Karpas-422 (cell line): ENCODE measurements at regions not wholly inside any gene's neighbourhood (a gene's known extent, or its start where the extent isn't known, plus 50 kb on each side); places are given as distances from the start of the nearest gene placed in this dataset.

Experiments
- DNase-seq: peaks from one replicate; pipeline ENCODE4 v3.0.0-alpha.2; 2015
- H2AFZ ChIP-seq: fragments of 200-600 bp; sonication (generic); 2 replicates; pipeline ENCODE4 v1.6.1; 2014; ENCODE audit warnings: antibody characterized with exemption, low read length, mixed read lengths
- H3K27ac ChIP-seq: fragments of 200-600 bp; sonication (generic); 2 replicates; pipeline ENCODE4 v1.5.1; 2014; ENCODE audit warnings: mild to moderate bottlenecking, low read length, moderate library complexity
- H3K27me3 ChIP-seq: fragments of 200-600 bp; sonication (generic); 2 replicates; pipeline ENCODE4 v1.6.1; 2014; ENCODE audit warnings: low read length, mixed read lengths
- H3K36me3 ChIP-seq: fragments of 200-600 bp; sonication (generic); 2 replicates; pipeline ENCODE4 v1.6.1; 2014; ENCODE audit warnings: low read length, mixed read lengths; ENCODE audit not compliant: insufficient read depth
- H3K4me1 ChIP-seq: fragments of 200-600 bp; sonication (generic); 2 replicates; pipeline ENCODE4 v1.6.1; 2014; ENCODE audit warnings: mild to moderate bottlenecking, low read length, mixed read lengths
- H3K4me2 ChIP-seq: fragments of 200-600 bp; sonication (generic); 2 replicates; pipeline ENCODE4 v1.6.1; 2014; ENCODE audit warnings: low read length, low read depth, mild to moderate bottlenecking; ENCODE audit not compliant: poor library complexity, severe bottlenecking
- H3K4me3 ChIP-seq: fragments of 200-600 bp; sonication (generic); 2 replicates; pipeline ENCODE4 v1.5.1; 2014; ENCODE audit warnings: mild to moderate bottlenecking, antibody characterized with exemption, low read length, mixed read lengths
- H3K79me2 ChIP-seq: fragments of 200-600 bp; sonication (generic); 2 replicates; pipeline ENCODE4 v1.6.1; 2014; ENCODE audit warnings: mild to moderate bottlenecking, low read length, mixed read lengths
- H3K9ac ChIP-seq: fragments of 200-600 bp; sonication (generic); 2 replicates; pipeline ENCODE4 v1.6.0; 2014; ENCODE audit warnings: low read length
- H3K9me2 ChIP-seq: fragments of 200-600 bp; sonication (generic), shearing (Covaris generic); replicated peaks from 2 replicates; pipeline ENCODE4 v1.6.0; 2014; ENCODE audit warnings: mild to moderate bottlenecking, low read length, moderate library complexity; ENCODE audit not compliant: insufficient read depth
- H3K9me3 ChIP-seq: fragments of 300-700, 200-600 bp; sonication (generic); 2 replicates; pipeline ENCODE4 v1.6.1; 2014; ENCODE audit warnings: low read length, mixed read lengths
- H4K20me1 ChIP-seq: fragments of 200-600 bp; sonication (generic); 2 replicates; pipeline ENCODE4 v1.6.1; 2014; ENCODE audit warnings: mild to moderate bottlenecking, antibody characterized with exemption, low read length, low read depth; ENCODE audit not compliant: insufficient read depth

DNA sequence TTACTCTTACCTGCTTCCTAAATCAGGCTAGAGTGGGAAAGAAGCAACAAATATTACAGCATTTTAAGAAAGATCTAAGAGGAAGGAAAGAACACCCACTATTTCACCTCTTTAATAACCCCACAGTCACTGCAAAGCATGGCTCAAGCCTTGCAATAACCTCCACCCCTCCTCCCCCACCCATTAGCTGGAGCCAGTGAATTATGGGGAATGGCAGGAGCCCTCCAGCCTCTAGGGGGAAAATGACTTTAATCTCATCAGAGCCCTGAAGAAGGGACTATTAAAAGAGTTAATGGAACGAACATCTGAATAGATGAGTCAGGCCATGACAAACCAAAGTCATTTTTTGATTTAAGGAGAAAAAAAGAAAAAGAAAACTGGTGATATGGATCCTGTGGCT lies 630.7 kb upstream of the PLXNA2 start:
- no peaks in the 10 kb centered on the region for H3K27me3 ChIP-seq
- H3K4me1 ChIP-seq: no peaks in the 10 kb centered on the region
- no peak overlapping the region for H3K4me2 ChIP-seq
- no peak overlapping the region for H2AFZ ChIP-seq
- no peaks in the 10 kb centered on the region for H4K20me1 ChIP-seq
- no peak overlapping the region for H3K4me3 ChIP-seq
- no peaks in the 10 kb centered on the region for H3K9me3 ChIP-seq
- H3K36me3 ChIP-seq: no peaks in the 10 kb centered on the region
- no peak for DNase-seq
- no peak overlapping the region for H3K27ac ChIP-seq
- no peaks in the 10 kb centered on the region for H3K9me2 ChIP-seq
- no peak overlapping the region for H3K9ac ChIP-seq
- H3K79me2 ChIP-seq: no peaks in the 10 kb centered on the region

DNA sequence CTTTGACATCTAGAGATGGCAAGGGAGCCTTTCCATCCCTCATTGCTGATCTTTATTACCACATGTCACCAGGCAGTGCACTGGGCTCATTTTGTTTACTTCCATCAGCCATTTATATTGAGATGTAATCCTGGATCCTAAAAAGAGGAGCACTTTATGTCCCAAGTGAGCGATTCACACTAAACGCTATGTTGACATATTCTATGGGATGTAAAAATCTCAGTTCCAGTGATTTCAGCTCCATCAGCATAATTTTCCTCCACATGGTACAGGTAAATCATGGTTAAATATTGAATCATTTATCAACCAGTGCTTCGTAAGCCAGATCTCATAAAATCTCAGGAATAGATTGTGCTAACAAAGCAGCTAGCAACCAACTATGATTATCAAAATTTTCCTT lies 634.8 kb upstream of the PLXNA2 start:
- H3K4me3 ChIP-seq: no peak overlapping the region
- H3K9me3 ChIP-seq: no peaks in the 10 kb centered on the region

DNA sequence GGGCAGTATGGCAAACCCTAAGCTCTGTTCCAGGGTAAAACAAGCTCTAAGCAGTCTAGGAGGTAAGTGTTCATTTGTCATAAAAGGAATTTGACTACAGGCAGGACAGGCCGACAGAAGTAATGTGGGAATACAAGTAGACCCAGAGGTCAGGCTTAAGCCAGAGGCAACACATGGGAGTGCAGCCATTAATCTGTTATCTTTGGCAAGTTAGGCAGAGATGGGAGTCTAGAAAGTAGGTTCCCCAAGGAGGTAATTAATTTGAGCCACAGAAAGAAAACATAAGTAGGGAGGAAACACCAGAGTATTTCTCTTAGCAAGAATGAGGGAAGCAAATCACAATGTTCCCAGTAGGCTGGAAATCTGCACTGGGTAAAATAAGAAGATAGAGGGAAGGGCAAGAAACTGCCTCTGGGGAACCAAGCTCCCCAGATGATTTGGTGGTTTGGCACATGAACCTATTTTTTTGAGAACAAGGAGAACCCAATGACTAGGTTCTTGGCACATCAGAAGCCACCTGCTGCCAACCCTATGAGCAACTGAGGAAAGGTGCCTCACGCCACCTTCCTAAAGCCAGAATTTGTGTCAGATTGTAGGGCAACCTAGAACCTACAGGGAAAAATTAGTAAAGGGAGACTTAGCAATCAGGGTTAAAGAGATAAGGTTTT lies 636.4 kb upstream of the PLXNA2 start:
- no peaks in the 10 kb centered on the region for H3K79me2 ChIP-seq
- DNase-seq: no peak
- H4K20me1 ChIP-seq: no peaks in the 10 kb centered on the region
- no peaks in the 10 kb centered on the region for H3K36me3 ChIP-seq
- H3K4me1 ChIP-seq: no peaks in the 10 kb centered on the region
- H3K9ac ChIP-seq: no peak overlapping the region
- H3K27ac ChIP-seq: no peak overlapping the region
- no peak overlapping the region for H2AFZ ChIP-seq
- H3K9me3 ChIP-seq: no peaks in the 10 kb centered on the region
- no peak overlapping the region for H3K4me2 ChIP-seq
- H3K9me2 ChIP-seq: no peaks in the 10 kb centered on the region
- no peak overlapping the region for H3K4me3 ChIP-seq
- no peaks in the 10 kb centered on the region for H3K27me3 ChIP-seq

More for the DNA sequence above, 634.8 kb upstream of the PLXNA2 start:
- no peaks in the 10 kb centered on the region for H3K79me2 ChIP-seq
- no peak overlapping the region for H2AFZ ChIP-seq
- no peaks in the 10 kb centered on the region for H3K9me2 ChIP-seq
- no peak overlapping the region for H3K27ac ChIP-seq
- H4K20me1 ChIP-seq: no peaks in the 10 kb centered on the region
- DNase-seq: no peak
- no peaks in the 10 kb centered on the region for H3K27me3 ChIP-seq
- H3K36me3 ChIP-seq: no peaks in the 10 kb centered on the region
- H3K4me2 ChIP-seq: no peak overlapping the region
- H3K4me1 ChIP-seq: no peaks in the 10 kb centered on the region
- H3K9ac ChIP-seq: no peak overlapping the region

DNA sequence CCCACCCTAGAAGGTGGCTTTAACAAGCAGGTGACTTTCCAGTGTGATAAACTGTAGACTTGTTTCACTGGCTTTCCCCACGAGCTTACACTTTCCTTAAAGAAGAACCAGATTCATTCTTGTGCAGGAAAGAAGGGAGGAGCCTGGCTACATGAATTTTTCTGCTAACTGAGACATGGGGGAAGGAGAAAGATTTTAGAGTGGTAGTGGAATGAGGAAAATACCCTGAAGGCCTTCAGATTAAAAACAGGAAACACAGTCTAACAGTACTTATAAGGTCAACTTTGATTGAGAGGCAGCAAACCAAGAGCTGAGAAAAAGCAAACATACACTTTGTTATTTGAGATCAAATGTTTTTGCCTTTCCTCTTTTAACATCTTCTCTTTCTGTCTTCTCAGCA lies 640.9 kb upstream of the PLXNA2 start:
- H3K4me1 ChIP-seq: no peaks in the 10 kb centered on the region
- no peak for DNase-seq
- no peaks in the 10 kb centered on the region for H3K79me2 ChIP-seq
- no peak overlapping the region for H3K9ac ChIP-seq
- no peaks in the 10 kb centered on the region for H3K9me2 ChIP-seq
- no peak overlapping the region for H3K27ac ChIP-seq
- H4K20me1 ChIP-seq: no peaks in the 10 kb centered on the region
- no peak overlapping the region for H2AFZ ChIP-seq
- no peaks in the 10 kb centered on the region for H3K36me3 ChIP-seq
- no peaks in the 10 kb centered on the region for H3K27me3 ChIP-seq
- no peaks in the 10 kb centered on the region for H3K9me3 ChIP-seq
- no peak overlapping the region for H3K4me3 ChIP-seq
- H3K4me2 ChIP-seq: no peak overlapping the region

DNA sequence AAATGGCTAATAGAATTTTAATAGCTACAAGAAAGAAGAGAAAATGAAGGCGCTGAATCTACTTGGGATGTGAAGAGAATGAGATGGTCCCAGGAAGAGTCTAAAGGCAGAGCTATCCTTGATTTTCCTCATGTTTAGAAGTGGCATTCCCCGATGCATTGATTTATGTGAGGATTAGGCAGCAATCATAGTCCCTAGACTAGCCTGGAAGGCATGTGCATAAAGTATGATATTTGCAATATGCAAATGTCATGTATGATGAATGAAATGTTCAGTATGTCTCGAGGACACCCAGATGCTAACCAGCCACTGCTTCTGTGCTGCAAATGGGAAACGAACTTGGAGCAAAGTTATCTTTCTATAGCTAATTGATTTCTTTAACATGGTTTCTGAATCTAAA lies 641.5 kb upstream of the PLXNA2 start:
- H3K4me2 ChIP-seq: no peak overlapping the region
- no peaks in the 10 kb centered on the region for H3K4me1 ChIP-seq
- no peak overlapping the region for H3K27ac ChIP-seq
- H3K9me2 ChIP-seq: no peaks in the 10 kb centered on the region
- no peak overlapping the region for H3K9ac ChIP-seq
- H4K20me1 ChIP-seq: no peaks in the 10 kb centered on the region
- H3K27me3 ChIP-seq: no peaks in the 10 kb centered on the region
- no peaks in the 10 kb centered on the region for H3K36me3 ChIP-seq
- H2AFZ ChIP-seq: no peak overlapping the region
- no peaks in the 10 kb centered on the region for H3K79me2 ChIP-seq
- no peak for DNase-seq
- H3K9me3 ChIP-seq: no peaks in the 10 kb centered on the region
- H3K4me3 ChIP-seq: no peak overlapping the region

DNA sequence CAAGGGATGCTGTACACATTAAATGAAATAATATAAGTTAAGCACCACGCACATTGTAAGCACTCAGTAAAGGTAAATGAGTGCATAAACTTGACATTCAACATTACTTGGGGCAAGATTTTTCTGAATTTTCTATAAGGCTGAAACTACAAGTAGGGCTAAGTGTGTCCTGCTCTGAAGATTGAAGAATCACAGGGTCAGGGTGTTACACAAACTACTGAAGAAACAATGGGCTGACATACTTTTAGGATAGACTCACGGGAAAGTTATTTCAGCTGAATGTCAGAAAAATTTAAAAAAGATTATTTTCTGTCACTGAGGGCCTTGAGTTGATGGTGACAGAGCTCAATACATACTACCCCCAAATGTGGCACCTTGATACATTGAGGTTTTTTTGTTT lies 644.2 kb upstream of the PLXNA2 start:
- Histone ChIP-seq H3K4me2 (no peak overlapping the region), H3K36me3 (no peaks in the 10 kb centered on the region), H3K9ac (no peak overlapping the region), H3K79me2 (no peaks in the 10 kb centered on the region), H2AFZ (no peak overlapping the region), H3K27me3 (no peaks in the 10 kb centered on the region), H3K9me3 (no peaks in the 10 kb centered on the region), H3K4me1 (no peaks in the 10 kb centered on the region), H3K27ac (no peak overlapping the region), H3K9me2 (no peaks in the 10 kb centered on the region), H4K20me1 (no peaks in the 10 kb centered on the region), H3K4me3 (no peak overlapping the region)
- no peak for DNase-seq

DNA sequence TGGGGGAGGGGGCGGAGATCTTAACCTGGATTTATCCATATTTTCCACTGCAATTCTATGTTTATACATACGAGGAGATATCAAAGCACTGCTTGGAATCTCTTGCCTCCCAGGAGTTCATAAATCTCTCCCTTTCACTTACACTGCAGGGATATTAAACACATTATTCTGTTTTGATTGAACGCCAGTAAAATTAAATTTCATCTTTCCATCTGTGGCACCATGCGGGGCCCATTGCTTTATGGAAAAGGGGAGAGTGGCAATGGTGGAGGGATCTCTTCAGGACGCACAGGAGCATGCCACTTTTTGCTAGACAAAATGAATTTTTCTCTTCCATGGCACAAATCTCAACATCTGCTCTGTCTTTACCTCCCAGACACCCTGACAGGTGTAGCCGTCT lies 648.0 kb upstream of the PLXNA2 start:
- H3K9ac ChIP-seq: no peak overlapping the region
- no peak overlapping the region for H3K4me3 ChIP-seq
- H4K20me1 ChIP-seq: no peaks in the 10 kb centered on the region
- H3K9me2 ChIP-seq: no peaks in the 10 kb centered on the region
- H2AFZ ChIP-seq: no peak overlapping the region
- H3K27ac ChIP-seq: no peak overlapping the region
- no peaks in the 10 kb centered on the region for H3K79me2 ChIP-seq
- no peaks in the 10 kb centered on the region for H3K36me3 ChIP-seq
- H3K4me1 ChIP-seq: no peaks in the 10 kb centered on the region
- no peak overlapping the region for H3K4me2 ChIP-seq
- H3K27me3 ChIP-seq: no peaks in the 10 kb centered on the region
- no peaks in the 10 kb centered on the region for H3K9me3 ChIP-seq
- no peak for DNase-seq

DNA sequence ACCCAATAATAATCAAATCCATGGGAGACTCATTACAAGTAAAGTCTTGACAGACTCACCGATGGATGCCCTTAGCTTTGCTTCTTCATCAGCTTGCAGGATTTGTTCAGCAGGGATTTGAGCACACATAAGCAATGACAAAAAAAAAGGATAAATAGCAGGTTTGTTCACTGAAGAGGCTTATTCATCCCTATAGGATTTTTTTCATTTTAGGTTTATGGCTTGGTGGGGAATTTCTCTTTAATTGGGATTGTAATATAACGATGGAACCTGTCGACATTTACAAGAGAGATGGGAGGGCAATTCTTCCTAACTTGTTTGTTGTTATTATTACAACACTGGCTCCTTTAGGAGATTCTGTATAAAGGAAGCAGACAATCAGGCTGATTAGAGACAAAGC lies 649.1 kb upstream of the PLXNA2 start:
- no peak for DNase-seq
- Histone ChIP-seq H4K20me1 (no peaks in the 10 kb centered on the region), H3K9ac (no peak overlapping the region), H3K79me2 (no peaks in the 10 kb centered on the region), H3K9me3 (no peaks in the 10 kb centered on the region), H3K36me3 (no peaks in the 10 kb centered on the region), H3K4me2 (no peak overlapping the region), H3K27me3 (no peaks in the 10 kb centered on the region), H3K9me2 (no peaks in the 10 kb centered on the region), H3K27ac (no peak overlapping the region), H3K4me1 (no peaks in the 10 kb centered on the region), H3K4me3 (no peak overlapping the region), H2AFZ (no peak overlapping the region)

DNA sequence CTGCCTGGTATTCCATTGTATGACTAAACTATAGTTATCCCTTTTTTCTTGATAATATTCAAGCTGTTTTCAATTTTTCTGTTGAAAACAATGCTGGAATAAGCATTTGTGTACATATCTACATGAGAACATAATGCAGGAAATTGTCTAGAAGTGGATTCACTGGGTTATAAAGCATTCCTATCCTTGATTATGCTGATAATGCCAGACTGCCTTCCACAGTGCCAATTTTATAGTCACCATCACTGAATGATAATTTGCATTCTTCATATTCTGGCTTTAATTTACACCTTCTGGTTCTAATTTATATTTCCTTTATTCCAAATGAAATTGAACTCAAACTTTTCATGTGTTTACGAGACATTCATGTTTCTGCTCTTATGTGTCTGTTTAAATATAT lies 651.0 kb upstream of the PLXNA2 start:
- H4K20me1 ChIP-seq: no peaks in the 10 kb centered on the region
- H2AFZ ChIP-seq: no peak overlapping the region
- H3K9me2 ChIP-seq: no peaks in the 10 kb centered on the region
- no peak overlapping the region for H3K27ac ChIP-seq
- H3K79me2 ChIP-seq: no peaks in the 10 kb centered on the region
- no peak overlapping the region for H3K4me3 ChIP-seq
- no peaks in the 10 kb centered on the region for H3K9me3 ChIP-seq
- no peak for DNase-seq
- H3K9ac ChIP-seq: no peak overlapping the region
- no peaks in the 10 kb centered on the region for H3K27me3 ChIP-seq
- H3K4me1 ChIP-seq: no peaks in the 10 kb centered on the region
- H3K36me3 ChIP-seq: no peaks in the 10 kb centered on the region
- no peak overlapping the region for H3K4me2 ChIP-seq
